ENCODE measurements at regions not wholly inside any gene's neighbourhood (a gene's known extent, or its start where the extent isn't known, plus 50 kb on each side); places are given as distances from the start of the nearest gene placed in this dataset.
"Not testable (repeated sequence)": the region's sequence is repeated elsewhere in the genome, so short reads cannot be mapped to it uniquely, and the experiment has no call there.

DNA sequence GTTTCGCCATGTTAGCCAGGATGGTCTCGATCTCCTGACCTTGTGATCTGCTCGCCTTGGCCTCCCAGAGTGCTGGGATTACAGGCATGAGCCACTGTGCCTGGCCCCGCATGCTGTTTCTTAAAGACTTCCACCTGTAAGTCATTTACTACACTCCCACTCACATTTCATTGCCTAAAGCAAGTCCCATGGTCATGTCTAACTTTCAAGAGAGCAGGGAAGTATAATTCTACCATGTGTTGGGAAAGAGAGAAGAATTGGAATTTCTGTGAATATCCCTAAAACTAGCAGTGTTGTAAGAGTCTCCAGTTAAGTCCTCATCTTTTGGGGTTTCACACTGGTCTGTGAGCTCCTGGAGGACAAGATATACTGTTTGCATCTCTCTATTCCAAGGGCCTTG is 139.7 kb downstream of the EMP1 start:
- H3K27me3 ChIP-seq: no peaks in the 10 kb centered on the region
- H3K4me1 ChIP-seq: no peaks in the 10 kb centered on the region
- intact Hi-C loops (cut with DNase I; ENCODE audit: low total_unique reads): loop anchor here (5.0 kb wide), 1 partner anchor 236 kb away; no protein-coding TSS in a partner anchor
- no peaks in the 10 kb centered on the region for H3K9me3 ChIP-seq
- TF ChIP-seq, protein P1, sequence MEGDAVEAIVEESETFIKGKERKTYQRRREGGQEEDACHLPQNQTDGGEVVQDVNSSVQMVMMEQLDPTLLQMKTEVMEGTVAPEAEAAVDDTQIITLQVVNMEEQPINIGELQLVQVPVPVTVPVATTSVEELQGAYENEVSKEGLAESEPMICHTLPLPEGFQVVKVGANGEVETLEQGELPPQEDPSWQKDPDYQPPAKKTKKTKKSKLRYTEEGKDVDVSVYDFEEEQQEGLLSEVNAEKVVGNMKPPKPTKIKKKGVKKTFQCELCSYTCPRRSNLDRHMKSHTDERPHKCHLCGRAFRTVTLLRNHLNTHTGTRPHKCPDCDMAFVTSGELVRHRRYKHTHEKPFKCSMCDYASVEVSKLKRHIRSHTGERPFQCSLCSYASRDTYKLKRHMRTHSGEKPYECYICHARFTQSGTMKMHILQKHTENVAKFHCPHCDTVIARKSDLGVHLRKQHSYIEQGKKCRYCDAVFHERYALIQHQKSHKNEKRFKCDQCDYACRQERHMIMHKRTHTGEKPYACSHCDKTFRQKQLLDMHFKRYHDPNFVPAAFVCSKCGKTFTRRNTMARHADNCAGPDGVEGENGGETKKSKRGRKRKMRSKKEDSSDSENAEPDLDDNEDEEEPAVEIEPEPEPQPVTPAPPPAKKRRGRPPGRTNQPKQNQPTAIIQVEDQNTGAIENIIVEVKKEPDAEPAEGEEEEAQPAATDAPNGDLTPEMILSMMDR (IDR thresholded peaks at IDR 0.05): no peak
- TF ChIP-seq POLR2A (IDR thresholded peaks at IDR 0.05) (no peak), POLR2AphosphoS5 (IDR thresholded peaks at IDR 0.05) (no peak)
- H3K27ac ChIP-seq: no peak overlapping the region
- DNase-seq (ENCODE audit: low spot score in 2 of 2): no peak
- H3K4me3 ChIP-seq: no peak overlapping the region
- no peaks in the 10 kb centered on the region for H3K36me3 ChIP-seq

- TF ChIP-seq, protein P1 (IDR thresholded peaks at IDR 0.05): no peak
- TF ChIP-seq POLR2A (IDR thresholded peaks at IDR 0.05): no peak
- TF ChIP-seq POLR2AphosphoS5 (IDR thresholded peaks at IDR 0.05): no peak
- no peak overlapping the region for H3K4me3 ChIP-seq
- no peak for DNase-seq (ENCODE audit: low spot score in 2 of 2)
- intact Hi-C loops (cut with DNase I; ENCODE audit: low total_unique reads): no loop called here
- no peaks in the 10 kb centered on the region for H3K27me3 ChIP-seq
- H3K36me3 ChIP-seq: no peaks in the 10 kb centered on the region
- no peak overlapping the region for H3K27ac ChIP-seq
- H3K9me3 ChIP-seq: no peaks in the 10 kb centered on the region
- no peaks in the 10 kb centered on the region for H3K4me1 ChIP-seq
These were observed 132.0 kb downstream of the EMP1 start for GRCh38 chr12:13328535-13328934.

DNA sequence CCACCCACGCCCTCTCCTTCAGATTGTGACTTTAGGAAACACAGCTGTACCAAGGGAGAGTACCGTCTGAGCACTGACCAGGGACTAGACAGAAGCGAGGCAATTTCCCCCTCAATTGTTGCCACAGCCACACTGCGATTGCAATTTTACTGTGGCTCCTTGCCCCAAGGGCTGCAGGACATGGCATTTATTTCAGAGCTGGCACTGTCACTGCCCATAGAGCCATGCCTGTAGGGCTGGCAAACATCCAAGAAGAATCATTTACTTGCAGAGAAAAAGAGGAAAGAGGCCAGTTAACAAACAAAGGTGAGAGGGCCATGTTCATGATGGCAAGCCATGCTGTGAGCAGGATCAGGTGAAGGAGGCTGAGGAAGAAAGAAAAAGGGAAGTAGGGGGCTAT is 129.6 kb downstream of the EMP1 start:
- TF ChIP-seq POLR2A (IDR thresholded peaks at IDR 0.05) (no peak), POLR2AphosphoS5 (IDR thresholded peaks at IDR 0.05) (no peak)
- TF ChIP-seq, protein P1 (IDR thresholded peaks at IDR 0.05): no peak

GRCh38 chr12:13325037-13325436 is 128.5 kb downstream of the EMP1 start:
- intact Hi-C loops (cut with DNase I; ENCODE audit: low total_unique reads); H3K4me1 ChIP-seq; H3K9me3 ChIP-seq; H3K4me3 ChIP-seq; H3K27me3 ChIP-seq; H3K36me3 ChIP-seq; DNase-seq (ENCODE audit: low spot score in 2 of 2); H3K27ac ChIP-seq: not testable (repeated sequence)

More for the DNA sequence above, 129.6 kb downstream of the EMP1 start:
- no peaks in the 10 kb centered on the region for H3K36me3 ChIP-seq
- DNase-seq (ENCODE audit: low spot score in 2 of 2): no peak
- H3K27ac ChIP-seq: no peak overlapping the region
- no peaks in the 10 kb centered on the region for H3K4me1 ChIP-seq
- no peak overlapping the region for H3K4me3 ChIP-seq
- no peaks in the 10 kb centered on the region for H3K27me3 ChIP-seq
- no peaks in the 10 kb centered on the region for H3K9me3 ChIP-seq
- intact Hi-C loops (cut with DNase I; ENCODE audit: low total_unique reads): no loop called here

DNA sequence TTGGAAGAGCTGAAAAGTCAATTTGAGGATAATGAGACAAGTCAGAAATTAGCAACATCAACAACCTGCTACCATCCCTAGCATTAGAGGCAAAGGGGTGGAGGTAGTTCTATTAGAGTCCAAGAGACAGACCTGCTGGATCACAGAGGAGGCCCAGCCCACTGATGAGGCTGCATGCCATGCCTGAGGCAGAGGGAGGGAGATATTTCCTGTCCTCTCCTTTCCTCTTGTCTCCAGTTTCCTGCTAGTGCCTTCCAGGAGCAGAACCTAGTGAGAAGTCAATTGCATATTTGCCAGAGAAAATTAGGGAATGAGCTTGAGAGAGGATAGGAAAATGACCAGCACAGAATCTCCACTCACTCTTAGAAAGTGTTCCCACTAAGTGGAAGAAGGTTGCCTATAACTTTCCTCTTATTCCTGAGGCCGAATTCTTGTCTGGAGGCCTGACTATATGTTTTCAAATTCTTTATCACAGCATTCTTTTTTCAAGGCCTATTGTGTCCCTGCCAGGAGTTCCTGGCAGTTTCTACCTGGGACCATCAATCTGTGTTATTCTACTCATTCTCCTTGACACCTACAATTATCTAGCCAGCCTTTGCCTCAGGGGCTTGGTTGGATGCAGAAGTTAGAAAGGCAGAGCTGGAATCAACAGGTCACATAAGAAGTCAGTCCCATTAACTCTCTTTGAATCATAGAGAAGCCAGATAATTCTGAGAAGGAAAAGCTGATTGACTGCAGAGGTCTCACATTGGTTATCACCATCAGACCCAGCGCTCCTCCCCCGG is 121.9 kb downstream of the EMP1 start:
- no peak for DNase-seq (ENCODE audit: low spot score in 2 of 2)
- intact Hi-C loops (cut with DNase I; ENCODE audit: low total_unique reads): no loop called here
- Histone ChIP-seq H3K27me3 (no peaks in the 10 kb centered on the region), H3K4me1 (no peaks in the 10 kb centered on the region), H3K27ac (no peak overlapping the region), H3K4me3 (no peak overlapping the region), H3K36me3 (no peaks in the 10 kb centered on the region), H3K9me3 (peaks cover 5 to 7% of the 10 kb centered on the region in 2 donors)
- no peak for TF ChIP-seq POLR2A (IDR thresholded peaks at IDR 0.05)
- TF ChIP-seq, protein P1 (IDR thresholded peaks at IDR 0.05): no peak
- TF ChIP-seq POLR2AphosphoS5 (IDR thresholded peaks at IDR 0.05): no peak

Measured in breast epithelium (tissue), 4 donors.